Adipocyte (in vitro differentiated cells): ENCODE measurements at regions not wholly inside any gene's neighbourhood (a gene's known extent, or its start where the extent isn't known, plus 50 kb on each side); places are given as distances from the start of the nearest gene placed in this dataset.

Source experiments
- DNase-seq: peaks from one replicate; pipeline ENCODE4 v3.0.0-alpha.2; 2015; ENCODE audit warnings: low read depth
- H3K27me3 ChIP-seq: replicated peaks from 2 replicates; pipeline ENCODE4 v1.7.0; 2013; ENCODE audit warnings: mild to moderate bottlenecking, low read length, moderate library complexity; ENCODE audit not compliant: control insufficient read depth, insufficient read depth
- H3K36me3 ChIP-seq: 2 replicates; pipeline ENCODE4 v1.7.0; 2013; ENCODE audit warnings: low read length, mild to moderate bottlenecking, moderate library complexity; ENCODE audit not compliant: control insufficient read depth, insufficient read depth, severe bottlenecking
- H3K4me1 ChIP-seq: 2 replicates; pipeline ENCODE4 v1.7.0; 2013; ENCODE audit warnings: mild to moderate bottlenecking, low read length, moderate library complexity; ENCODE audit not compliant: control insufficient read depth, insufficient read depth
- H3K4me3 ChIP-seq: 2 replicates; pipeline ENCODE4 v1.7.0; 2013; ENCODE audit warnings: mild to moderate bottlenecking, low read length, moderate library complexity
- H3K9ac ChIP-seq: 2 replicates; pipeline ENCODE4 v1.7.0; 2013; ENCODE audit warnings: mild to moderate bottlenecking, low read length, moderate library complexity
- H3K9me3 ChIP-seq: 2 replicates; pipeline ENCODE4 v1.7.0; 2013; ENCODE audit warnings: mild to moderate bottlenecking, low read length, moderate library complexity; ENCODE audit not compliant: control insufficient read depth

- H3K9me3 ChIP-seq, result no peaks in the 10 kb centered on the region
- H3K27me3 ChIP-seq, result no peaks in the 10 kb centered on the region
- H3K4me3 ChIP-seq, result no peak overlapping the region
- H3K4me1 ChIP-seq, result peaks cover 4% of the 10 kb centered on the region
- H3K9ac ChIP-seq, result no peak overlapping the region
- H3K36me3 ChIP-seq, result no peaks in the 10 kb centered on the region
- DNase-seq, result no peak
These were observed 371.7 kb upstream of the LRRC7 start for GRCh38 chr1:69196071-69196470.

GRCh38 chr1:69197816-69198215, 369.9 kb upstream of the LRRC7 start:
- Histone ChIP-seq H3K9me3 (no peaks in the 10 kb centered on the region), H3K9ac (no peak overlapping the region), H3K36me3 (no peaks in the 10 kb centered on the region), H3K4me1 (no peaks in the 10 kb centered on the region), H3K4me3 (no peak overlapping the region), H3K27me3 (no peaks in the 10 kb centered on the region)
- no peak for DNase-seq

GRCh38 chr1:69201716-69202115, 366.0 kb upstream of the LRRC7 start:
- DNase-seq, result no peak
- Histone ChIP-seq H3K27me3 (no peaks in the 10 kb centered on the region), H3K4me3 (no peak overlapping the region), H3K9ac (no peak overlapping the region), H3K9me3 (peaks cover 17% of the 10 kb centered on the region), H3K36me3 (no peaks in the 10 kb centered on the region), H3K4me1 (no peaks in the 10 kb centered on the region)

GRCh38 chr1:69203166-69203565, 364.6 kb upstream of the LRRC7 start:
- Histone ChIP-seq H3K9ac (no peak overlapping the region), H3K4me1 (no peaks in the 10 kb centered on the region), H3K4me3 (no peak overlapping the region), H3K9me3 (peaks cover 17% of the 10 kb centered on the region), H3K27me3 (no peaks in the 10 kb centered on the region), H3K36me3 (no peaks in the 10 kb centered on the region)
- DNase-seq, result no peak

GRCh38 chr1:69213644-69214043, 354.1 kb upstream of the LRRC7 start:
- DNase-seq, result no peak
- Histone ChIP-seq H3K4me1 (peaks cover 2% of the 10 kb centered on the region), H3K27me3 (no peaks in the 10 kb centered on the region), H3K36me3 (no peaks in the 10 kb centered on the region), H3K4me3 (no peak overlapping the region), H3K9ac (no peak overlapping the region), H3K9me3 (peaks cover 2% of the 10 kb centered on the region)

GRCh38 chr1:69215883-69216282, 351.8 kb upstream of the LRRC7 start:
- peaks cover 2% of the 10 kb centered on the region for H3K4me1 ChIP-seq
- H3K9ac ChIP-seq, result no peak overlapping the region
- no peaks in the 10 kb centered on the region for H3K27me3 ChIP-seq
- H3K9me3 ChIP-seq, result peaks cover 2% of the 10 kb centered on the region
- no peak overlapping the region for H3K4me3 ChIP-seq
- DNase-seq, result no peak
- H3K36me3 ChIP-seq, result no peaks in the 10 kb centered on the region

- H3K9me3 ChIP-seq, result peaks cover 2% of the 10 kb centered on the region
- DNase-seq, result no peak
These were observed 347.1 kb upstream of the LRRC7 start for GRCh38 chr1:69220672-69221071.

GRCh38 chr1:69221524-69221923, 346.2 kb upstream of the LRRC7 start:
- DNase-seq, result no peak
- Histone ChIP-seq H3K9ac (no peak overlapping the region), H3K36me3 (no peaks in the 10 kb centered on the region), H3K4me1 (no peaks in the 10 kb centered on the region), H3K4me3 (no peak overlapping the region), H3K9me3 (no peaks in the 10 kb centered on the region), H3K27me3 (peaks cover 3% of the 10 kb centered on the region)

More at GRCh38 chr1:69220672-69221071, 347.1 kb upstream of the LRRC7 start:
- peaks cover 3% of the 10 kb centered on the region for H3K27me3 ChIP-seq
- H3K9ac ChIP-seq, result no peak overlapping the region
- no peak overlapping the region for H3K4me3 ChIP-seq
- no peaks in the 10 kb centered on the region for H3K36me3 ChIP-seq
- no peaks in the 10 kb centered on the region for H3K4me1 ChIP-seq

- Histone ChIP-seq H3K36me3 (no peaks in the 10 kb centered on the region), H3K27me3 (peaks cover 3% of the 10 kb centered on the region), H3K9ac (no peak overlapping the region), H3K9me3 (no peaks in the 10 kb centered on the region), H3K4me1 (peaks cover 3% of the 10 kb centered on the region), H3K4me3 (no peak overlapping the region)
- DNase-seq, result no peak
These were observed 344.6 kb upstream of the LRRC7 start for GRCh38 chr1:69223156-69223555.

- Histone ChIP-seq H3K9ac (no peak overlapping the region), H3K4me1 (peaks cover 20% of the 10 kb centered on the region), H3K27me3 (no peaks in the 10 kb centered on the region), H3K9me3 (no peaks in the 10 kb centered on the region), H3K4me3 (no peak overlapping the region), H3K36me3 (no peaks in the 10 kb centered on the region)
- DNase-seq, result no peak
These were observed 339.2 kb upstream of the LRRC7 start for GRCh38 chr1:69228501-69228900.

- DNase-seq, result no peak
- Histone ChIP-seq H3K36me3 (no peaks in the 10 kb centered on the region), H3K9ac (no peak overlapping the region), H3K4me3 (no peak overlapping the region), H3K27me3 (no peaks in the 10 kb centered on the region), H3K4me1 (peaks cover 20% of the 10 kb centered on the region), H3K9me3 (no peaks in the 10 kb centered on the region)
These were observed 337.5 kb upstream of the LRRC7 start for GRCh38 chr1:69230208-69230607.

GRCh38 chr1:69233463-69233862, 334.3 kb upstream of the LRRC7 start:
- H3K4me1 ChIP-seq, result peaks cover 14% of the 10 kb centered on the region
- no peaks in the 10 kb centered on the region for H3K27me3 ChIP-seq
- H3K9ac ChIP-seq, result no peak overlapping the region
- no peak for DNase-seq
- no peaks in the 10 kb centered on the region for H3K9me3 ChIP-seq
- H3K4me3 ChIP-seq, result no peak overlapping the region
- no peaks in the 10 kb centered on the region for H3K36me3 ChIP-seq
